ENCODE measurements at regions not wholly inside any gene's neighbourhood (a gene's known extent, or its start where the extent isn't known, plus 50 kb on each side); places are given as distances from the start of the nearest gene placed in this dataset.

DNA sequence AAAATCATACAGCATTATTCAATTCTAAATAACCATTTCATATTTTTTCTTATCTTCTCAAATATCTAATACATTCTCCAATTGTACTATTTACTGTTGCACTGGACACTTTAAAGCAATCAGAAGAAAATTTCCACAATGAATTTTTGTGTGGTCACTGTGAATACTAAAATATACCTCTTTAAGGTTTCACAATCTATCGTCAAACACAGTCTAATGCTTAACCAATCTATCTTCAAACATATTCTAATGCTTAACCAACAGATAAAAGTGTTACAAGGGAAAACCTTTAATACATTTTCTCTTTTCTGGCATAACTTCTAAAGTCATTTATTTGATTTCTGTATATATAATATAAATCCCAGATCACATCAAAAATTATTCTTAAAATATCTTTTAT, 2035.5 kb upstream of the CDH6 start:
- Histone ChIP-seq H3K9me3 (ENCODE audit: control insufficient read depth, insufficient read depth, low read depth, low read length) (no peaks in the 10 kb centered on the region), H3K4me2 (ENCODE audit: extremely low read depth, insufficient read depth, low read length) (no peak overlapping the region), H3K27me3 (ENCODE audit: control insufficient read depth, insufficient read depth, low read length) (no peaks in the 10 kb centered on the region), H3K4me3 (replicated peaks in 1 of 4; ENCODE audit: control extremely low read depth in 1 of 4, insufficient read depth in 1 of 4, low read depth in 3 of 4, low read length in 4 of 4) (no peak overlapping the region), H3K36me3 (ENCODE audit: control insufficient read depth, insufficient read depth, low read length) (no peaks in the 10 kb centered on the region), H3K4me1 (ENCODE audit: control insufficient read depth, extremely low read depth, insufficient read depth, low read length) (no peaks in the 10 kb centered on the region), H2AFZ (ENCODE audit: low read length) (no peak overlapping the region), H4K20me1 (ENCODE audit: control insufficient read depth, extremely low read depth, insufficient read depth, low read length) (no peaks in the 10 kb centered on the region), H3K79me2 (ENCODE audit: control insufficient read depth, insufficient read depth, low read length) (no peaks in the 10 kb centered on the region), H3K9ac (ENCODE audit: insufficient read depth, low read length) (no peak overlapping the region), H3K27ac (ENCODE audit: insufficient read depth, low read length) (no peak overlapping the region)
- TF ChIP-seq EZH2 (IDR thresholded peaks at IDR 0.05; ENCODE audit: low read length, missing control alignments) = no peak
- TF ChIP-seq, protein P1, sequence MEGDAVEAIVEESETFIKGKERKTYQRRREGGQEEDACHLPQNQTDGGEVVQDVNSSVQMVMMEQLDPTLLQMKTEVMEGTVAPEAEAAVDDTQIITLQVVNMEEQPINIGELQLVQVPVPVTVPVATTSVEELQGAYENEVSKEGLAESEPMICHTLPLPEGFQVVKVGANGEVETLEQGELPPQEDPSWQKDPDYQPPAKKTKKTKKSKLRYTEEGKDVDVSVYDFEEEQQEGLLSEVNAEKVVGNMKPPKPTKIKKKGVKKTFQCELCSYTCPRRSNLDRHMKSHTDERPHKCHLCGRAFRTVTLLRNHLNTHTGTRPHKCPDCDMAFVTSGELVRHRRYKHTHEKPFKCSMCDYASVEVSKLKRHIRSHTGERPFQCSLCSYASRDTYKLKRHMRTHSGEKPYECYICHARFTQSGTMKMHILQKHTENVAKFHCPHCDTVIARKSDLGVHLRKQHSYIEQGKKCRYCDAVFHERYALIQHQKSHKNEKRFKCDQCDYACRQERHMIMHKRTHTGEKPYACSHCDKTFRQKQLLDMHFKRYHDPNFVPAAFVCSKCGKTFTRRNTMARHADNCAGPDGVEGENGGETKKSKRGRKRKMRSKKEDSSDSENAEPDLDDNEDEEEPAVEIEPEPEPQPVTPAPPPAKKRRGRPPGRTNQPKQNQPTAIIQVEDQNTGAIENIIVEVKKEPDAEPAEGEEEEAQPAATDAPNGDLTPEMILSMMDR (conservative IDR thresholded peaks at IDR 0.05 in 1 of 2, IDR thresholded peaks at IDR 0.05 in 1 of 2; ENCODE audit: low read depth in 1 of 2, low read length in 2 of 2) = no peak
- DNase-seq (ENCODE audit: low read depth in 2 of 2) = no peak

DNA sequence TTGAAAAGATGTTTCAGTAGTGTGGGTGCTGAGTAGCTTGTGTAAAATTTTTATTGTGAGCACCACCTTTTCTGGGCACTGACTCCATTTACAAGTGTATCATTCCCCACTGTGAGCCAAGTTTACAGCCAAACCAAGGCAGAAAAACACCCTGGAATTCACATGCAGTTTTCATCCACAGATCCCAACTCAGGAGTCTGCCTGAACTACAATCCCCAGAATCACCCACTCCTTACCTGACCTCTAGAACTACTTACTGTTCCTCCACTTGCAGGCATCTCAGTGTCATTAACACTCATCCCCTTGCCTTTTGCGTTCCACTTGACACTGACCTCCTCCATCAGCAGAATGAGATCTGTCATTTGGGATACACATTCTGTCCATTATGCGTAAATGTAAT, 2042.6 kb upstream of the CDH6 start:
- Histone ChIP-seq H3K27ac (ENCODE audit: insufficient read depth, low read length) (no peak overlapping the region), H3K79me2 (ENCODE audit: control insufficient read depth, insufficient read depth, low read length) (no peaks in the 10 kb centered on the region), H3K4me3 (replicated peaks in 1 of 4; ENCODE audit: control extremely low read depth in 1 of 4, insufficient read depth in 1 of 4, low read depth in 3 of 4, low read length in 4 of 4) (no peak overlapping the region), H3K27me3 (ENCODE audit: control insufficient read depth, insufficient read depth, low read length) (no peaks in the 10 kb centered on the region), H3K36me3 (ENCODE audit: control insufficient read depth, insufficient read depth, low read length) (no peaks in the 10 kb centered on the region), H3K4me2 (ENCODE audit: extremely low read depth, insufficient read depth, low read length) (no peak overlapping the region), H3K9me3 (ENCODE audit: control insufficient read depth, insufficient read depth, low read depth, low read length) (no peaks in the 10 kb centered on the region), H4K20me1 (ENCODE audit: control insufficient read depth, extremely low read depth, insufficient read depth, low read length) (no peaks in the 10 kb centered on the region), H3K4me1 (ENCODE audit: control insufficient read depth, extremely low read depth, insufficient read depth, low read length) (no peaks in the 10 kb centered on the region), H2AFZ (ENCODE audit: low read length) (no peak overlapping the region), H3K9ac (ENCODE audit: insufficient read depth, low read length) (no peak overlapping the region)
- TF ChIP-seq, protein P1 (conservative IDR thresholded peaks at IDR 0.05 in 1 of 2, IDR thresholded peaks at IDR 0.05 in 1 of 2; ENCODE audit: low read depth in 1 of 2, low read length in 2 of 2) = no peak
- no peak for TF ChIP-seq EZH2 (IDR thresholded peaks at IDR 0.05; ENCODE audit: low read length, missing control alignments)
- no peak for DNase-seq (ENCODE audit: low read depth in 2 of 2)

DNA sequence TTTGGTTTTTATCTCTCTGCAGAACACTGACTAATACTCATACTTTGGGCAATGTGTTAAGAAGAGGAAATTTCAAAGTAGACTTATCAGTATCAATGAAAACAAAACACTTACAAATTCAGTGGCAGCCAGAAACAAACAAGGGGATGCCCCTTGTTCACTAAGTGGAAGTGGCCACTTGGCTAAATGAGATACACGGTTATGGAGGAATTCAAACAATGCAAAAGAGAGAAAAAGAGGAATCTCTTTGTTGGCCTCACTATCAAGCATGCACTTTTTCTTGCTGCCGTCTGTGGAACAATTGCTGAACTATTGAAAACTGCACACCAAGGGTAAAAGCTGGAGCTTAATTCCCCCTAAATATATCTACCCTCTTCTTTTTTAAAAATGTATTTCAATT, 2044.9 kb upstream of the CDH6 start:
- Histone ChIP-seq H3K27ac (ENCODE audit: insufficient read depth, low read length) (no peak overlapping the region), H3K4me3 (replicated peaks in 1 of 4; ENCODE audit: control extremely low read depth in 1 of 4, insufficient read depth in 1 of 4, low read depth in 3 of 4, low read length in 4 of 4) (no peak overlapping the region), H3K79me2 (ENCODE audit: control insufficient read depth, insufficient read depth, low read length) (no peaks in the 10 kb centered on the region), H3K9me3 (ENCODE audit: control insufficient read depth, insufficient read depth, low read depth, low read length) (no peaks in the 10 kb centered on the region), H4K20me1 (ENCODE audit: control insufficient read depth, extremely low read depth, insufficient read depth, low read length) (no peaks in the 10 kb centered on the region), H3K9ac (ENCODE audit: insufficient read depth, low read length) (no peak overlapping the region), H3K4me2 (ENCODE audit: extremely low read depth, insufficient read depth, low read length) (no peak overlapping the region), H3K36me3 (ENCODE audit: control insufficient read depth, insufficient read depth, low read length) (no peaks in the 10 kb centered on the region), H2AFZ (ENCODE audit: low read length) (no peak overlapping the region), H3K4me1 (ENCODE audit: control insufficient read depth, extremely low read depth, insufficient read depth, low read length) (no peaks in the 10 kb centered on the region), H3K27me3 (ENCODE audit: control insufficient read depth, insufficient read depth, low read length) (no peaks in the 10 kb centered on the region)
- no peak for DNase-seq (ENCODE audit: low read depth in 2 of 2)
- TF ChIP-seq, protein P1 (conservative IDR thresholded peaks at IDR 0.05 in 1 of 2, IDR thresholded peaks at IDR 0.05 in 1 of 2; ENCODE audit: low read depth in 1 of 2, low read length in 2 of 2) = no peak
- TF ChIP-seq EZH2 (IDR thresholded peaks at IDR 0.05; ENCODE audit: low read length, missing control alignments) = no peak

Data from fibroblast of lung (primary cell).